NCI-H2196 treated with DMSO at 0.1 percent for 48 hours (cell line): ENCODE measurements at regions not wholly inside any gene's neighbourhood (a gene's known extent, or its start where the extent isn't known, plus 50 kb on each side); places are given as distances from the start of the nearest gene placed in this dataset.

Source experiments
- DNase-seq: peaks from one replicate; lab custom pipeline; 2025; ENCODE audit not compliant: unreplicated experiment; lab: John Stamatoyannopoulos, UW

- DNase-seq: no peak
Measured at GRCh38 chr20:43863821-43864544, 50.7 kb upstream of the TOX2 start.

- no peak for DNase-seq
Measured at GRCh38 chr20:43863330-43863729, 51.3 kb upstream of the TOX2 start.

- no peak for DNase-seq
Measured at GRCh38 chr20:43862438-43862837, 52.2 kb upstream of the TOX2 start.

- DNase-seq: no peak
Measured at GRCh38 chr20:43859994-43860393, 54.7 kb upstream of the TOX2 start.

- DNase-seq: no peak
Measured at GRCh38 chr20:43857932-43858331, 56.7 kb upstream of the TOX2 start.

- DNase-seq: no peak
Measured at GRCh38 chr20:43857127-43857526, 57.5 kb upstream of the TOX2 start.

- DNase-seq: no peak
Measured at GRCh38 chr20:43855803-43856202, 58.8 kb upstream of the TOX2 start.

- no peak for DNase-seq
Measured at GRCh38 chr20:43853918-43854317, 60.7 kb upstream of the TOX2 start.

GRCh38 chr20:43853174-43853803 lies 61.4 kb upstream of the TOX2 start:
- DNase-seq: no peak

GRCh38 chr20:43849496-43850186 lies 65.0 kb upstream of the TOX2 start:
- DNase-seq: no peak

- DNase-seq: no peak
Measured at GRCh38 chr20:43846516-43846905, 68.1 kb upstream of the TOX2 start.

GRCh38 chr20:43844778-43845614 lies 69.7 kb upstream of the TOX2 start:
- DNase-seq: no peak

GRCh38 chr20:43843965-43844660 lies 70.5 kb upstream of the TOX2 start:
- DNase-seq: no peak

GRCh38 chr20:43843096-43843964 lies 71.3 kb upstream of the TOX2 start:
- DNase-seq: no peak

- no peak for DNase-seq
Measured at GRCh38 chr20:43842126-43843020, 72.3 kb upstream of the TOX2 start.

- no peak for DNase-seq
Measured at GRCh38 chr20:43840382-43841070, 74.1 kb upstream of the TOX2 start.

GRCh38 chr20:43839793-43840199 lies 74.9 kb upstream of the TOX2 start:
- no peak for DNase-seq

- DNase-seq: no peak
Measured at GRCh38 chr20:43838703-43839060, 76.0 kb upstream of the TOX2 start.
